OCI-LY3 (cell line): ENCODE measurements at regions not wholly inside any gene's neighbourhood (a gene's known extent, or its start where the extent isn't known, plus 50 kb on each side); places are given as distances from the start of the nearest gene placed in this dataset.

Source experiments
- H2AFZ ChIP-seq: fragments of 200-600, 300-600 bp; shearing (Covaris generic); 2 replicates; pipeline ENCODE4 v1.6.0; 2014; ENCODE audit warnings: antibody characterized with exemption, low read depth, low read length
- H3K27ac ChIP-seq: fragments of 200-600, 300-600 bp; sonication (generic); 2 replicates; pipeline ENCODE4 v1.5.1; 2014; ENCODE audit warnings: mild to moderate bottlenecking, low read length, moderate library complexity, mixed read lengths
- H3K27me3 ChIP-seq: fragments of 200-600, 300-600 bp; sonication (generic); 2 replicates; pipeline ENCODE4 v1.6.1; 2014; ENCODE audit warnings: low read depth, low read length, mixed read lengths
- H3K36me3 ChIP-seq: fragments of 200-600, 300-600 bp; sonication (generic); replicated peaks from 2 replicates; pipeline ENCODE3; 2014; ENCODE audit warnings: low read depth, low read length, mixed read lengths
- H3K4me1 ChIP-seq: fragments of 300-600, 200-600 bp; sonication (generic); 2 replicates; pipeline ENCODE4 v1.6.1; 2014; ENCODE audit warnings: low read length, mixed read lengths
- H3K4me2 ChIP-seq: fragments of 200-600, 300-600 bp; sonication (generic); 2 replicates; pipeline ENCODE4 v1.6.1; 2014; ENCODE audit warnings: low read length, mixed read lengths
- H3K4me3 ChIP-seq: fragments of 300-600, 200-600 bp; sonication (generic); 2 replicates; pipeline ENCODE4 v1.5.1; 2014; ENCODE audit warnings: antibody characterized with exemption, mild to moderate bottlenecking, low read length, moderate library complexity
- H3K79me2 ChIP-seq: fragments of 300-600, 200-600 bp; shearing (Covaris generic); 2 replicates; pipeline ENCODE4 v1.6.1; 2014; ENCODE audit warnings: mild to moderate bottlenecking, low read length, mixed read lengths
- H3K9ac ChIP-seq: fragments of 300-600, 200-600 bp; shearing (Covaris generic); 2 replicates; pipeline ENCODE4 v1.6.0; 2014; ENCODE audit warnings: mild to moderate bottlenecking, low read length, moderate library complexity
- H3K9me3 ChIP-seq: fragments of 200-600, 300-600 bp; shearing (Covaris generic); 2 replicates; pipeline ENCODE4 v1.6.1; 2014; ENCODE audit warnings: low read length, mixed read lengths; ENCODE audit not compliant: insufficient read depth
- H4K20me1 ChIP-seq: fragments of 200-600, 300-600 bp; sonication (generic); 2 replicates; pipeline ENCODE4 v1.6.1; 2016; ENCODE audit warnings: low read length, mixed read lengths; ENCODE audit not compliant: insufficient read depth
- EZH2phosphoT487 ChIP-seq: fragments of 200-600 bp; shearing (Covaris generic); IDR thresholded peaks from 2 replicates; pipeline ENCODE4 v1.6.1; 2018; ENCODE audit warnings: antibody characterized with exemption, mixed run types, low read depth
- TF ChIP-seq, protein P1 (sequence below): fragments of 200-600, 300-600 bp; sonication (generic); IDR thresholded peaks from 2 replicates; pipeline ENCODE4 v1.5.1; 2014; ENCODE audit warnings: antibody characterized with exemption, low read length, low read depth

DNA sequence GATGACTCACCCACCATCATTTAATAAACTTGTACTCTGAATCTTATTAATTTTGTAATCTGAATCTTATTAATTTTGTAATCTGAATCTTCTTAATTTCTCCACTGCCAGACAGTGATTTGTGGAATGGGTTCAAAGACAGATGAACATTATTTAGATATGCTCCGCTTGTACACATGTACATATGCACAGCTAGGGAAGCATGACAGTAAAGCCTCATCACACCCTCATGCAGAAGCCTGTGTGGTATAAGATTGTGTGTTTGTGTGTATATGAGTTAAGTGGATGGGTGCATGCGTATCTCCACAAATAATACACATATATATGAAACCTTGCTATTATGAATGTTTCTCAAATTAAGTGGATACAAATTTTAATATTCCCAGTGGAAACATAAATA is 318.5 kb upstream of the SFRP2 start:
- Histone ChIP-seq H3K27ac (no peak overlapping the region), H3K4me3 (no peak overlapping the region), H3K27me3 (no peaks in the 10 kb centered on the region), H4K20me1 (no peaks in the 10 kb centered on the region), H2AFZ (no peak overlapping the region), H3K4me2 (no peak overlapping the region), H3K36me3 (no peaks in the 10 kb centered on the region), H3K4me1 (no peaks in the 10 kb centered on the region), H3K9me3 (no peaks in the 10 kb centered on the region), H3K9ac (no peak overlapping the region), H3K79me2 (no peaks in the 10 kb centered on the region)
- TF ChIP-seq, protein P1, sequence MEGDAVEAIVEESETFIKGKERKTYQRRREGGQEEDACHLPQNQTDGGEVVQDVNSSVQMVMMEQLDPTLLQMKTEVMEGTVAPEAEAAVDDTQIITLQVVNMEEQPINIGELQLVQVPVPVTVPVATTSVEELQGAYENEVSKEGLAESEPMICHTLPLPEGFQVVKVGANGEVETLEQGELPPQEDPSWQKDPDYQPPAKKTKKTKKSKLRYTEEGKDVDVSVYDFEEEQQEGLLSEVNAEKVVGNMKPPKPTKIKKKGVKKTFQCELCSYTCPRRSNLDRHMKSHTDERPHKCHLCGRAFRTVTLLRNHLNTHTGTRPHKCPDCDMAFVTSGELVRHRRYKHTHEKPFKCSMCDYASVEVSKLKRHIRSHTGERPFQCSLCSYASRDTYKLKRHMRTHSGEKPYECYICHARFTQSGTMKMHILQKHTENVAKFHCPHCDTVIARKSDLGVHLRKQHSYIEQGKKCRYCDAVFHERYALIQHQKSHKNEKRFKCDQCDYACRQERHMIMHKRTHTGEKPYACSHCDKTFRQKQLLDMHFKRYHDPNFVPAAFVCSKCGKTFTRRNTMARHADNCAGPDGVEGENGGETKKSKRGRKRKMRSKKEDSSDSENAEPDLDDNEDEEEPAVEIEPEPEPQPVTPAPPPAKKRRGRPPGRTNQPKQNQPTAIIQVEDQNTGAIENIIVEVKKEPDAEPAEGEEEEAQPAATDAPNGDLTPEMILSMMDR: no peak
- TF ChIP-seq EZH2phosphoT487: no peak

DNA sequence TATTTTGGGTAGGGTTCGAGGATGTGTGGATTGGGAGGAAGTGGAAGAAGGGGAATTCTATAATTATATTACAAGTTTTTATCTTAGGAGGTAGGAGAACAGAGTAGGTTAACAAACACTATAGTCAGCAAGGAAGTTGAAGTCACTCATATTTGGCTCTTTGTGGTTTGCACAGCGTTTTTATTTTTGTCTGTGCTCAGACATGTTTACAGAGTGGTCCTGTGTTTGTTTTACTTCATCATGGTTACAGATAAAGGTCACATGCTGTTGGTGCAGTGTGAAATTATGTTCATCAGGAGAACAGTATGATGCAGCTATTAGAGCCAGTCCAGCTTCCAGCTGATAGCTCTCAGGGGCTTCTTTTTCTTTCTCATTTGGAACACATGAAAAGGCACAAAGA is 299.9 kb upstream of the SFRP2 start:
- H3K36me3 ChIP-seq: no peaks in the 10 kb centered on the region

GRCh38 chr4:154086247-154086646 is 297.4 kb upstream of the SFRP2 start:
- Histone ChIP-seq H3K27ac (no peak overlapping the region), H3K4me3 (no peak overlapping the region), H3K27me3 (no peaks in the 10 kb centered on the region), H3K36me3 (no peaks in the 10 kb centered on the region), H3K4me2 (no peak overlapping the region), H3K79me2 (no peaks in the 10 kb centered on the region), H3K9me3 (no peaks in the 10 kb centered on the region), H3K9ac (no peak overlapping the region), H4K20me1 (no peaks in the 10 kb centered on the region), H3K4me1 (no peaks in the 10 kb centered on the region), H2AFZ (no peak overlapping the region)
- TF ChIP-seq, protein P1: no peak
- no peak for TF ChIP-seq EZH2phosphoT487

More for the DNA sequence above, 299.9 kb upstream of the SFRP2 start:
- Histone ChIP-seq H4K20me1 (no peaks in the 10 kb centered on the region), H3K4me1 (no peaks in the 10 kb centered on the region), H3K9ac (no peak overlapping the region), H3K9me3 (no peaks in the 10 kb centered on the region), H3K4me3 (no peak overlapping the region), H2AFZ (no peak overlapping the region; the same call in 1 of the 2 replicates), H3K4me2 (no peak overlapping the region), H3K27me3 (no peaks in the 10 kb centered on the region), H3K27ac (no peak overlapping the region), H3K79me2 (no peaks in the 10 kb centered on the region)
- TF ChIP-seq, protein P1: no peak
- no peak for TF ChIP-seq EZH2phosphoT487

GRCh38 chr4:154084864-154085263 is 296.0 kb upstream of the SFRP2 start:
- H4K20me1 ChIP-seq: no peaks in the 10 kb centered on the region
- H3K36me3 ChIP-seq: no peaks in the 10 kb centered on the region
- no peak overlapping the region for H3K4me2 ChIP-seq
- H3K79me2 ChIP-seq: no peaks in the 10 kb centered on the region
- TF ChIP-seq, protein P1: no peak
- no peak for TF ChIP-seq EZH2phosphoT487
- no peaks in the 10 kb centered on the region for H3K4me1 ChIP-seq
- H3K27me3 ChIP-seq: no peaks in the 10 kb centered on the region
- no peak overlapping the region for H3K9ac ChIP-seq
- no peak overlapping the region for H2AFZ ChIP-seq
- H3K9me3 ChIP-seq: no peaks in the 10 kb centered on the region
- no peak overlapping the region for H3K4me3 ChIP-seq
- no peak overlapping the region for H3K27ac ChIP-seq
